T-helper 2 cell treated with Interferon-gamma antibody and Interleukin-4, amounts not matched to agents 5 μg/mL and 100 μg/mL, for 36 hours (primary cell): ENCODE measurements at regions not wholly inside any gene's neighbourhood (a gene's known extent, or its start where the extent isn't known, plus 50 kb on each side); places are given as distances from the start of the nearest gene placed in this dataset.
"Not testable (repeated sequence)": the region's sequence is repeated elsewhere in the genome, so short reads cannot be mapped to it uniquely, and the experiment has no call there.

Experiments
- DNase-seq: peaks from one replicate; pipeline ENCODE4 v3.0.0; 2021; ENCODE audit warnings: low spot score
- H3K27ac Mint-ChIP-seq: one replicate; pipeline ENCODE4 v1.8.0; 2021; ENCODE audit warnings: mild to moderate bottlenecking, mixed read lengths
- H3K27me3 Mint-ChIP-seq: one replicate; pipeline ENCODE4 v1.8.0; 2021; ENCODE audit warnings: low read depth, mixed read lengths
- H3K36me3 Mint-ChIP-seq: one replicate; pipeline ENCODE4 v1.8.0; 2021; ENCODE audit warnings: low read depth, mixed read lengths
- H3K4me1 Mint-ChIP-seq: one replicate; pipeline ENCODE4 v1.8.0; 2021; ENCODE audit warnings: low read depth, mixed read lengths
- H3K4me3 Mint-ChIP-seq: one replicate; pipeline ENCODE4 v1.8.0; 2022; ENCODE audit warnings: mild to moderate bottlenecking, moderate library complexity, mixed read lengths
- H3K9me3 Mint-ChIP-seq: one replicate; pipeline ENCODE4 v1.8.0; 2021; ENCODE audit warnings: mixed read lengths

- Mint-ChIP-seq H3K27ac (no peak overlapping the region), H3K4me1 (no peaks in the 10 kb centered on the region), H3K4me3 (no peak overlapping the region), H3K27me3 (no peaks in the 10 kb centered on the region), H3K36me3 (no peaks in the 10 kb centered on the region), H3K9me3 (no peaks in the 10 kb centered on the region)
- no peak for DNase-seq
These were observed 117.8 kb upstream of the FAM174B start for GRCh38 chr15:92773340-92773739.

- no peaks in the 10 kb centered on the region for H3K27me3 Mint-ChIP-seq
- H3K36me3 Mint-ChIP-seq, result peaks cover 5% of the 10 kb centered on the region
- no peak overlapping the region for H3K4me3 Mint-ChIP-seq
- no peak for DNase-seq
- peaks cover 13% of the 10 kb centered on the region for H3K9me3 Mint-ChIP-seq
- no peaks in the 10 kb centered on the region for H3K4me1 Mint-ChIP-seq
- H3K27ac Mint-ChIP-seq, result no peak overlapping the region
These were observed 120.2 kb upstream of the CHD2 start for GRCh38 chr15:92779874-92780273.

GRCh38 chr15:92780843-92781242 is 119.3 kb upstream of the CHD2 start:
- H3K36me3 Mint-ChIP-seq, result peaks cover 5% of the 10 kb centered on the region

GRCh38 chr15:92781925-92782453 is 118.1 kb upstream of the CHD2 start:
- Mint-ChIP-seq H3K4me3 (no peak overlapping the region), H3K9me3 (peaks cover 13% of the 10 kb centered on the region), H3K36me3 (peaks cover 5% of the 10 kb centered on the region), H3K27me3 (peaks cover under 1% of the 10 kb centered on the region), H3K4me1 (no peaks in the 10 kb centered on the region), H3K27ac (no peak overlapping the region)
- no peak for DNase-seq

More at GRCh38 chr15:92780843-92781242, 119.3 kb upstream of the CHD2 start:
- Mint-ChIP-seq H3K4me3 (no peak overlapping the region), H3K4me1 (no peaks in the 10 kb centered on the region), H3K9me3 (peaks cover 13% of the 10 kb centered on the region), H3K27me3 (no peaks in the 10 kb centered on the region), H3K27ac (no peak overlapping the region)
- no peak for DNase-seq

- Mint-ChIP-seq H3K4me1 (no peaks in the 10 kb centered on the region), H3K27me3 (peaks cover 2% of the 10 kb centered on the region), H3K4me3 (no peak overlapping the region), H3K27ac (no peak overlapping the region), H3K36me3 (no peaks in the 10 kb centered on the region), H3K9me3 (no peaks in the 10 kb centered on the region)
- no peak for DNase-seq
These were observed 113.0 kb upstream of the CHD2 start for GRCh38 chr15:92787116-92787515.

DNA sequence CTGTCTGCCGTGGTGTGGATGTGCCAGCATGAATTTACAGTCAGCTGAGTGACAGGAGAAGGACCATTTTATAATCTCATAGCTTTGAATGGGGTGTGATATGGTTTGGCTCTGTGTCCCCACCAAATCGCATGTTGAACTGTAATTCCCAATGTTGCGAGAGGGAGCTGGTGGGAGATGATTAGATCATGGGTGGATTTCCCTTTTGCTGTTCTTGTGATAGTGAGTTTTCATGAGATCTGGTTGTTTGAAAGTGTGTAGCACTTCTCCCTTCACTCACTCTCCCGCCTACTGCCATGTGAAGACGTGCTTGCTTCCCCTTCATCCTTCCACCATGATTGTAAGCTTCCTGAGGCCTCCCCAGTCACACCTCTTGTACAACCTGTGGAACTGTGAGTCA is 111.9 kb upstream of the CHD2 start:
- Mint-ChIP-seq H3K9me3 (no peaks in the 10 kb centered on the region), H3K27me3 (peaks cover 2% of the 10 kb centered on the region), H3K4me3 (no peak overlapping the region), H3K4me1 (no peaks in the 10 kb centered on the region), H3K36me3 (no peaks in the 10 kb centered on the region), H3K27ac (no peak overlapping the region)
- no peak for DNase-seq

DNA sequence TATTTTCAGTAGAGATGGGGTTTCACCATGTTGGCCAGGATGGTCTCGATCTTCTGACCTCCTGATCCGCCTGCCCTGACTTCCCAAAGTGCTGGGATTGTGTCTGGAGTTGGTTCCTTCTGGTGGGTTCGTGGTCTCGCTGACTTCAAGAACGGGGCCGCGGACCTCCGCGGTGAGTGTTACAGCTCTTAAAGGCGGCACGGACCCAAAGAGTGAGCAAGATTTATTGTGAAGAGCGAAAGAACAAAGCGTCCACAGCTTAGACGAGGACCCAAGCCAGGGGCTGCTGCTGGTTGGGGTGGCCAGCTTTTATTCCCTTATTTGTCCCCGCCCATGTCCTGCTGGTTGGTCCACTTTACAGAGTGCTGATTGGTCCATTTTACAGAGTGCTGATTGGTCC is 111.3 kb upstream of the CHD2 start:
- H3K36me3 Mint-ChIP-seq, H3K4me3 Mint-ChIP-seq, H3K4me1 Mint-ChIP-seq, H3K27me3 Mint-ChIP-seq, DNase-seq, H3K9me3 Mint-ChIP-seq, H3K27ac Mint-ChIP-seq: not testable (repeated sequence)

GRCh38 chr15:92796161-92796611 is 103.9 kb upstream of the CHD2 start:
- no peak overlapping the region for H3K27ac Mint-ChIP-seq
- DNase-seq, result no peak
- H3K4me1 Mint-ChIP-seq, result peaks cover 11% of the 10 kb centered on the region
- no peak overlapping the region for H3K4me3 Mint-ChIP-seq
- peaks cover 3% of the 10 kb centered on the region for H3K36me3 Mint-ChIP-seq
- H3K27me3 Mint-ChIP-seq, result no peaks in the 10 kb centered on the region
- H3K9me3 Mint-ChIP-seq, result no peaks in the 10 kb centered on the region

DNA sequence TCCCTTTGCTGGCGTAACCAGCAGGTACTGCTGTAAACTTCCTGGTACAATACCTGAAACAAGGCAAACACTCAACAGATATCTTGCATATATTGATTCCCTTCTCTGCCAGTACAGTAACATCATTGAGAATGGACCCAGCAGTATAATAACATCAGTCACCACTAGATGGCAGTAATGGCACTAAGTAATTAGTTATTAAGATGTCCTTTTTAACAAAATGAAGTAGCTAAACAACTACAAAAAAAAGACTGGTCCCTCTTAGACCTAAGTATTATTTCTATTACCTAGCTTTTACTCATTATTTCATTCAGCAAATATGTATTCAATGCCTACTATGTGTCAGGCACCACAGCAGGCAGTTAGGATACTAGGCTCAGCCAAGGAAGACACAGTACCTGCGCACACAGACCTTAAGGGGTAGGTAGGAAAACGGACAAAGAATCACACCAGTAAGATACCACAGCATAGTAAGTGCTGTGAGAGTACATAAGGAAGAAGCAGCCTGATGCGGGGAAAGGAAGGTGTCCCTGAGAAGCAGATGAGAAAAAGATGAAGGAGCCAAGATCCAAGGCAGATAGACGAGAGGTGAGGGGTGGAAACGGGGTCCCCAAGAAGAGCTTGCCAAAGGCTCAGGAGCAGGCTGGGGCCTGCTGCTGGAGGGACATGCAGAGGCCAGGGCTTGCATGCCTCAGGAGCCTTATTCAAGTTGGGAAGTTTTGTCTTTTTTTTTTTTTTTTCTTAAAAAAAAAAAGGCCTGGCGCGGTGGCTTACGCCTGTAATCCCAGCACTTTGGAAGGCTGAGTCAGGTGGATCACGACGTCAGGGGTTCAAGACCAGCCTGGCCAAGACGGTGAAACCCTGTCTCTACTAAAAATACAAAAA is 102.7 kb upstream of the CHD2 start:
- Mint-ChIP-seq H3K4me3 (no peak overlapping the region), H3K4me1 (peaks cover 18% of the 10 kb centered on the region), H3K27ac (peak overlapping the region; percentile 32), H3K27me3 (no peaks in the 10 kb centered on the region), H3K36me3 (peaks cover 6% of the 10 kb centered on the region), H3K9me3 (no peaks in the 10 kb centered on the region)
- DNase-seq, result no peak

- H3K4me3 Mint-ChIP-seq, result no peak overlapping the region
- H3K27me3 Mint-ChIP-seq, result no peaks in the 10 kb centered on the region
- peaks cover 6% of the 10 kb centered on the region for H3K36me3 Mint-ChIP-seq
- peaks cover 29% of the 10 kb centered on the region for H3K4me1 Mint-ChIP-seq
- H3K9me3 Mint-ChIP-seq, result no peaks in the 10 kb centered on the region
- H3K27ac Mint-ChIP-seq, result no peak overlapping the region
- DNase-seq, result no peak
These were observed 100.1 kb upstream of the CHD2 start for GRCh38 chr15:92800013-92800412.

DNA sequence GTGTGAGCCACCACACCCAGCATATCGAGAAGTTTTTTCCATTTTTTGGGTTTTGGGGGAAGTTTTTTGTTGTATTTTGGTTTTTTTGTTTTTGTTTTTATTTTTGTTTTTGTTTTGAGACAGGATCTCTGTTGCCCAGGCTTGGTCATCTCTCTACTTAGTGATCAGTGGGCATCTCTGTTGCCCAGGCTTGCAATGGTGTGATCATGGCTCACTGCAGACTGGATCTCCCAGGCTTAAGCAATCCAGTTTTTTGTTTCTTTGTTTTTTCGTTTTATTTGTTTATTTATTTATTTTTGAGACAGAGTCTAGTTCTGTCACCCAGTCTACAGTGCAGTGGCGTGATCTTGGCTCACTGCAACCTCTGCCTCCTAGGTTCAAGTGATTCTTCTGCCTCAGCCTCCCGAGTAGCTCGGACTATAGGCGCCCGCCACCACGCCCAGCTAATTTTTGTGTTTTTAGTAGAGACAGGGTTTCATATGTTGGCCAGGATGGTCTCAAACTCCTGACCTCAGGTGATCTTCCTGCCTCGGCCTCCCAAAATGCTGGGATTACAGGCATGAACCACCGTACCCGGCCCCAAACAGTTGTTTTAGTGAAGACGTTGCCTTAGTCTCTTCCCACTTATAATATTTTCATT is 99.6 kb upstream of the CHD2 start:
- H3K27ac Mint-ChIP-seq, H3K9me3 Mint-ChIP-seq, H3K27me3 Mint-ChIP-seq, H3K4me3 Mint-ChIP-seq, H3K36me3 Mint-ChIP-seq, DNase-seq: not testable (repeated sequence)
- H3K4me1 Mint-ChIP-seq, result peaks cover 29% of the 10 kb centered on the region

DNA sequence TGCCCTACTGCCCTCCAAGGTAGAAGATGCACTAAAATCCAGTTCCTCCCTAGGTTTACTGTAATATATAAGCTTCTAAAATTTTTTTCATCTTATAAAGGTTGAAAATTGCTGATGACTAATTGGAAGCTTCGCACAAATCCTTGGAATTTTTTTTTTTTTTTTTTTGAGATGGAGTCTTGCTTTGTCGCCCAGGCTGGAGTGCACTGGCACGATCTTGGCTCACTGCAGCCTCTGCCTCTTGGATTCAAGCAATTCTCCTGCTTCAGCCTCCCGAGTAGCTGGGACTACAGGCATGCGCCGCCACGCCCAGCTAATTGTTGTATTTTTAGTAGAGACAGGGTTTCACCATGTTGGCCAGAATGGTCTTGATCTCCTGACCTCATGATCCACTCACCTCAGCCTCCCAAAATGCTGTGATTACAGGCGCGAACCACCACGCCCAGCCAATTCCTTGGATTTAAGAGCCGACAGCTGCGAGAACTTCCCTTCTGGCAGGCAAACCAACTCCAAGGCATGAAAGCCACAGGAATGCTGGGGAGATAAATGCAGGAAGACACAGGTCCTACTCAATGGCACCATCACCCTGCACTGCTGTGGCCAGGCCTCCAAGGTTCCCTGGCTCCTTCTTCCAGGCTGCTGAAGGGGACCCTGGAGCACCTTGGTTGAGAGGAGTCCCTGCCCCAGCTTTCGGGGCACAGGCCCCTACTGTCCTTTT is 98.9 kb upstream of the CHD2 start:
- H3K36me3 Mint-ChIP-seq, H3K27me3 Mint-ChIP-seq, DNase-seq, H3K9me3 Mint-ChIP-seq, H3K4me3 Mint-ChIP-seq: not testable (repeated sequence)
- H3K4me1 Mint-ChIP-seq, result peaks cover 29% of the 10 kb centered on the region
- H3K27ac Mint-ChIP-seq, result peak overlapping the region; percentile 17

GRCh38 chr15:92801774-92802464 is 98.2 kb upstream of the CHD2 start:
- peaks cover 7% of the 10 kb centered on the region for H3K36me3 Mint-ChIP-seq
- H3K4me3 Mint-ChIP-seq, result no peak overlapping the region
- H3K27ac Mint-ChIP-seq, result peak overlapping the region; percentile 17
- no peaks in the 10 kb centered on the region for H3K27me3 Mint-ChIP-seq
- no peaks in the 10 kb centered on the region for H3K9me3 Mint-ChIP-seq
- H3K4me1 Mint-ChIP-seq, result peaks cover 31% of the 10 kb centered on the region
- no peak for DNase-seq
